IMR-90 (cell line): ENCODE measurements at regions not wholly inside any gene's neighbourhood (a gene's known extent, or its start where the extent isn't known, plus 50 kb on each side); places are given as distances from the start of the nearest gene placed in this dataset.

Source experiments
- ATAC-seq: fragments of 200-7000 bp; cut with Tn5 transposase; 2 replicates; pipeline ENCODE4 v1.9.1; 2020; ENCODE audit warnings: low read depth, mild to moderate bottlenecking, moderate library complexity
- BruUV-seq: library from RNA; stranded (reverse); fragments of 400-500 nt; replicated peaks from 2 replicates; lab custom pipeline; 2021; lab: Mats Ljungman, UMichigan
- CTCF ChIA-PET: fragments of 300-600 bp; formaldehyde crosslinking; extraction: SDS; loops from one replicate; lab custom pipeline; 2021; ENCODE audit warnings: antibody characterized with exemption; lab: Yijun Ruan, JAX
- POLR2A ChIA-PET: fragments of 300-600 bp; sonication (Branson Sonifier 250); formaldehyde crosslinking; loops from one replicate; lab custom pipeline; 2022; ENCODE audit warnings: antibody characterized with exemption; ENCODE audit not compliant: unreplicated experiment; lab: Charles Lee
- DNase-seq: peaks from one replicate; pipeline ENCODE4 v3.0.0; 2013
- H2AFZ ChIP-seq: replicated peaks from 2 replicates; pipeline ENCODE3; 2013; ENCODE audit warnings: low read length, mild to moderate bottlenecking; ENCODE audit not compliant: poor library complexity
- H2AK5ac ChIP-seq: 2 replicates; pipeline ENCODE4 v1.6.1; 2013; ENCODE audit warnings: low read depth, low read length, inconsistent platforms
- H2AK9ac ChIP-seq: replicated peaks from 2 replicates; pipeline ENCODE3; 2013; ENCODE audit warnings: mild to moderate bottlenecking, low read depth, low read length, moderate library complexity; ENCODE audit not compliant: poor library complexity
- H2BK120ac ChIP-seq: 2 replicates; pipeline ENCODE4 v1.6.1; 2013; ENCODE audit warnings: low read depth, low read length, inconsistent platforms
- H2BK15ac ChIP-seq: 3 replicates; pipeline ENCODE4 v1.6.1; 2013; ENCODE audit warnings: low read depth, low read length, inconsistent platforms
- H2BK20ac ChIP-seq: 2 replicates; pipeline ENCODE4 v1.6.1; 2013; ENCODE audit warnings: low read depth, mild to moderate bottlenecking, inconsistent platforms, low read length, moderate library complexity
- H2BK5ac ChIP-seq: 2 replicates; pipeline ENCODE4 v1.6.1; 2013; ENCODE audit warnings: mild to moderate bottlenecking, low read depth, low read length, inconsistent platforms; ENCODE audit not compliant: poor library complexity, severe bottlenecking
- H3K14ac ChIP-seq: replicated peaks from 2 replicates; pipeline ENCODE4 v1.6.1; 2013; ENCODE audit warnings: low read depth, low read length, inconsistent platforms
- H3K18ac ChIP-seq: 2 replicates; pipeline ENCODE4 v1.6.1; 2013; ENCODE audit warnings: low read depth, low read length, control low read depth
- H3K23ac ChIP-seq: 2 replicates; pipeline ENCODE4 v1.6.1; 2013; ENCODE audit warnings: low read depth, low read length, inconsistent platforms
- H3K27ac ChIP-seq: 2 replicates; pipeline ENCODE4 v1.5.1; 2013; ENCODE audit warnings: mild to moderate bottlenecking, control low read depth, low read length; ENCODE audit not compliant: insufficient read depth
- H3K27me3 ChIP-seq: 2 replicates; pipeline ENCODE4 v1.6.1; 2013; ENCODE audit warnings: low read length; ENCODE audit not compliant: control insufficient read depth, insufficient read depth
- H3K36me3 ChIP-seq: 2 replicates; pipeline ENCODE4 v1.6.1; 2013; ENCODE audit warnings: low read length, mixed read lengths; ENCODE audit not compliant: control insufficient read depth, insufficient read depth
- H3K4ac ChIP-seq: 2 replicates; pipeline ENCODE4 v1.6.1; 2013; ENCODE audit warnings: low read depth, low read length, inconsistent platforms
- H3K4me1 ChIP-seq: 2 replicates; pipeline ENCODE4 v1.6.1; 2013; ENCODE audit warnings: low read length, mixed read lengths; ENCODE audit not compliant: control insufficient read depth, insufficient read depth
- H3K4me2 ChIP-seq: 2 replicates; pipeline ENCODE4 v1.6.1; 2013; ENCODE audit warnings: low read depth, mild to moderate bottlenecking, control low read depth, low read length, moderate library complexity
- H3K4me3 ChIP-seq: 2 replicates; pipeline ENCODE4 v1.5.1; 2013; ENCODE audit warnings: low read depth, mild to moderate bottlenecking, control low read depth, low read length, moderate library complexity; ENCODE audit not compliant: insufficient read depth
- H3K56ac ChIP-seq: 2 replicates; pipeline ENCODE4 v1.6.1; 2013; ENCODE audit warnings: low read length, inconsistent platforms; ENCODE audit not compliant: insufficient read depth; ENCODE audit errors: extremely low read depth
- H3K79me1 ChIP-seq, 2 experiments: 2 replicates each; pipeline ENCODE4 v1.6.1; 2013; ENCODE audit warnings: low read length in 2 of 2, inconsistent platforms in 1 of 2, low read depth in 1 of 2
- H3K9ac ChIP-seq: 2 replicates; pipeline ENCODE4 v1.6.1; 2013; ENCODE audit warnings: low read depth, low read length, control low read depth
- H3K9me1 ChIP-seq: 2 replicates; pipeline ENCODE4 v1.6.1; 2013; ENCODE audit warnings: low read length, inconsistent platforms; ENCODE audit not compliant: insufficient read depth
- H3K9me3 ChIP-seq: 2 replicates; pipeline ENCODE4 v1.6.1; 2013; ENCODE audit warnings: low read length; ENCODE audit not compliant: control insufficient read depth, insufficient read depth
- H4K20me1 ChIP-seq: 2 replicates; pipeline ENCODE4 v1.6.1; 2013; ENCODE audit warnings: low read length, inconsistent platforms; ENCODE audit not compliant: insufficient read depth
- H4K5ac ChIP-seq: 2 replicates; pipeline ENCODE4 v1.6.1; 2013; ENCODE audit warnings: mild to moderate bottlenecking, low read depth, low read length, control low read depth
- H4K8ac ChIP-seq, 2 experiments: 2 replicates each; pipeline ENCODE4 v1.6.1; 2013; ENCODE audit warnings: low read depth in 2 of 2, low read length in 2 of 2, control low read depth in 1 of 2, inconsistent platforms in 1 of 2
- H4K91ac ChIP-seq: 2 replicates; pipeline ENCODE4 v1.6.1; 2013; ENCODE audit warnings: low read depth, low read length, inconsistent platforms; ENCODE audit not compliant: insufficient read depth
- BHLHE40 ChIP-seq: fragments of 150-350 bp; IDR thresholded peaks from 2 replicates; pipeline ENCODE4 v1.6.1; 2016; ENCODE audit warnings: mild to moderate bottlenecking, low read depth, low read length
- CHD1 ChIP-seq: IDR thresholded peaks from 2 replicates; pipeline ENCODE4 v1.6.1; 2012; ENCODE audit warnings: low read depth, low read length, improper control_type of control experiment
- MAFK ChIP-seq: IDR thresholded peaks from 2 replicates; pipeline ENCODE4 v1.6.1; 2012; ENCODE audit warnings: low read depth, low read length, improper control_type of control experiment
- MAZ ChIP-seq: IDR thresholded peaks from 2 replicates; pipeline ENCODE4 v1.6.1; 2012; ENCODE audit warnings: low read depth, mild to moderate bottlenecking, low read length, improper control_type of control experiment, moderate library complexity, borderline replicate concordance
- NFE2L2 ChIP-seq: fragments of 150-350 bp; IDR thresholded peaks from 2 replicates; pipeline ENCODE4 v1.6.1; 2016; ENCODE audit warnings: low read depth, mild to moderate bottlenecking, low read length
- POLR2A ChIP-seq: IDR thresholded peaks from 2 replicates; pipeline ENCODE4 v1.6.1; 2012; ENCODE audit warnings: mild to moderate bottlenecking, low read depth, low read length
- RCOR1 ChIP-seq: IDR thresholded peaks from 2 replicates; pipeline ENCODE4 v1.6.1; 2012; ENCODE audit warnings: mild to moderate bottlenecking, low read length, improper control_type of control experiment; ENCODE audit not compliant: insufficient replicate concordance
- RFX5 ChIP-seq: IDR thresholded peaks from 2 replicates; pipeline ENCODE4 v1.8.0; 2012; ENCODE audit warnings: low read depth, mild to moderate bottlenecking, low read length, moderate library complexity
- WGBS, 2 experiments: methylation state at CpG; one replicate each; pipeline versions ENCODE4 v1.1.5 to v1.1.7; 2013; ENCODE audit warnings: missing lambda C conversion rate in 2 of 2; ENCODE audit not compliant: insufficient read length in 1 of 2; ENCODE audit errors: extremely low coverage in 2 of 2; 5-methylcytosine and 5-hydroxymethylcytosine counted together
- dilution Hi-C: fragments of 300-500 bp; cut with HindIII; formaldehyde crosslinking; loops from one replicate; pipeline ENCODE4 v1.14.3; 2018; ENCODE audit warnings: low sequenced_read_pairs; ENCODE audit not compliant: unreplicated experiment
- in situ Hi-C: fragments of 300-500 bp; cut with MboI; formaldehyde crosslinking; loops from 3 replicates; pipeline ENCODE4 v1.14.3; 2019; ENCODE audit warnings: low sequenced_read_pairs, inconsistent platforms, mixed read lengths
- intact Hi-C: fragments of 100-400 bp; cut with micrococcal nuclease; formaldehyde crosslinking; loops from 2 replicates; pipeline ENCODE4 v1.10.0; 2022
- TF ChIP-seq, protein P1 (sequence below): conservative IDR thresholded peaks from 2 replicates; pipeline ENCODE4 v1.5.1; 2012; ENCODE audit warnings: mild to moderate bottlenecking, low read depth, low read length, improper control_type of control experiment
- TF ChIP-seq, protein P2 (sequence below): fragments of 150-350 bp; IDR thresholded peaks from 2 replicates; pipeline ENCODE4 v1.6.1; 2016; ENCODE audit warnings: low read depth, mild to moderate bottlenecking, low read length, moderate library complexity, borderline replicate concordance

GRCh38 chr20:40908309-40908708 is 120.3 kb upstream of the TOP1 start:
- no peaks in the 10 kb centered on the region for H4K20me1 ChIP-seq
- BruUV-seq = no TSS peak

More at GRCh38 chr20:40908309-40908708, 120.3 kb upstream of the TOP1 start:
- WGBS, 2 experiments = 61% methylated on average over 2 of the region's 5 CpGs; no CpG with 5 or more reads in 1 of the 2 experiments
- TF ChIP-seq MAZ (no peak), CHD1 (no peak), MAFK (no peak), RCOR1 (no peak), NFE2L2 (no peak), POLR2A (no peak), BHLHE40 (no peak), RFX5 (no peak)
- TF ChIP-seq, protein P1, sequence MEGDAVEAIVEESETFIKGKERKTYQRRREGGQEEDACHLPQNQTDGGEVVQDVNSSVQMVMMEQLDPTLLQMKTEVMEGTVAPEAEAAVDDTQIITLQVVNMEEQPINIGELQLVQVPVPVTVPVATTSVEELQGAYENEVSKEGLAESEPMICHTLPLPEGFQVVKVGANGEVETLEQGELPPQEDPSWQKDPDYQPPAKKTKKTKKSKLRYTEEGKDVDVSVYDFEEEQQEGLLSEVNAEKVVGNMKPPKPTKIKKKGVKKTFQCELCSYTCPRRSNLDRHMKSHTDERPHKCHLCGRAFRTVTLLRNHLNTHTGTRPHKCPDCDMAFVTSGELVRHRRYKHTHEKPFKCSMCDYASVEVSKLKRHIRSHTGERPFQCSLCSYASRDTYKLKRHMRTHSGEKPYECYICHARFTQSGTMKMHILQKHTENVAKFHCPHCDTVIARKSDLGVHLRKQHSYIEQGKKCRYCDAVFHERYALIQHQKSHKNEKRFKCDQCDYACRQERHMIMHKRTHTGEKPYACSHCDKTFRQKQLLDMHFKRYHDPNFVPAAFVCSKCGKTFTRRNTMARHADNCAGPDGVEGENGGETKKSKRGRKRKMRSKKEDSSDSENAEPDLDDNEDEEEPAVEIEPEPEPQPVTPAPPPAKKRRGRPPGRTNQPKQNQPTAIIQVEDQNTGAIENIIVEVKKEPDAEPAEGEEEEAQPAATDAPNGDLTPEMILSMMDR = no peak
- TF ChIP-seq, protein P2, sequence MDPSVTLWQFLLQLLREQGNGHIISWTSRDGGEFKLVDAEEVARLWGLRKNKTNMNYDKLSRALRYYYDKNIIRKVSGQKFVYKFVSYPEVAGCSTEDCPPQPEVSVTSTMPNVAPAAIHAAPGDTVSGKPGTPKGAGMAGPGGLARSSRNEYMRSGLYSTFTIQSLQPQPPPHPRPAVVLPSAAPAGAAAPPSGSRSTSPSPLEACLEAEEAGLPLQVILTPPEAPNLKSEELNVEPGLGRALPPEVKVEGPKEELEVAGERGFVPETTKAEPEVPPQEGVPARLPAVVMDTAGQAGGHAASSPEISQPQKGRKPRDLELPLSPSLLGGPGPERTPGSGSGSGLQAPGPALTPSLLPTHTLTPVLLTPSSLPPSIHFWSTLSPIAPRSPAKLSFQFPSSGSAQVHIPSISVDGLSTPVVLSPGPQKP = no peak
- Histone ChIP-seq H3K14ac (no peak overlapping the region), H2BK20ac (no peak overlapping the region), H3K9me1 (no peaks in the 10 kb centered on the region), H3K27me3 (no peaks in the 10 kb centered on the region), H3K79me1 (no peaks in the 10 kb centered on the region), H3K56ac (no peak overlapping the region), H3K18ac (no peak overlapping the region), H3K4me3 (no peak overlapping the region), H3K23ac (no peak overlapping the region), H2BK15ac (no peak overlapping the region), H3K4ac (no peak overlapping the region), H2AFZ (no peak overlapping the region), H2BK120ac (no peak overlapping the region), H4K8ac (no peak overlapping the region), H3K4me2 (no peak overlapping the region), H3K4me1 (no peaks in the 10 kb centered on the region), H2AK9ac (no peak overlapping the region), H3K27ac (no peak overlapping the region), H3K36me3 (no peaks in the 10 kb centered on the region), H2BK5ac (no peak overlapping the region), H3K9ac (no peak overlapping the region), H2AK5ac (no peak overlapping the region), H3K9me3 (peaks cover 3% of the 10 kb centered on the region; the same call in 1 of the 2 replicates), H4K5ac (no peak overlapping the region), H4K91ac (no peak overlapping the region)
- in situ Hi-C loops = no loop called here
- POLR2A ChIA-PET = no interaction called here
- dilution Hi-C loops = no loop called here
- DNase-seq = no peak
- no peak for ATAC-seq
- CTCF ChIA-PET = no interaction called here
- intact Hi-C loops = no loop called here
